Fibroblast of gingiva (primary cell): ENCODE measurements at regions not wholly inside any gene's neighbourhood (a gene's known extent, or its start where the extent isn't known, plus 50 kb on each side); places are given as distances from the start of the nearest gene placed in this dataset.
"Not testable (repeated sequence)": the region's sequence is repeated elsewhere in the genome, so short reads cannot be mapped to it uniquely, and the experiment has no call there.

ENCODE experiments used
- DNase-seq: peaks from one replicate; pipeline ENCODE4 v3.0.0-alpha.2; 2011; ENCODE audit warnings: low read depth

DNA sequence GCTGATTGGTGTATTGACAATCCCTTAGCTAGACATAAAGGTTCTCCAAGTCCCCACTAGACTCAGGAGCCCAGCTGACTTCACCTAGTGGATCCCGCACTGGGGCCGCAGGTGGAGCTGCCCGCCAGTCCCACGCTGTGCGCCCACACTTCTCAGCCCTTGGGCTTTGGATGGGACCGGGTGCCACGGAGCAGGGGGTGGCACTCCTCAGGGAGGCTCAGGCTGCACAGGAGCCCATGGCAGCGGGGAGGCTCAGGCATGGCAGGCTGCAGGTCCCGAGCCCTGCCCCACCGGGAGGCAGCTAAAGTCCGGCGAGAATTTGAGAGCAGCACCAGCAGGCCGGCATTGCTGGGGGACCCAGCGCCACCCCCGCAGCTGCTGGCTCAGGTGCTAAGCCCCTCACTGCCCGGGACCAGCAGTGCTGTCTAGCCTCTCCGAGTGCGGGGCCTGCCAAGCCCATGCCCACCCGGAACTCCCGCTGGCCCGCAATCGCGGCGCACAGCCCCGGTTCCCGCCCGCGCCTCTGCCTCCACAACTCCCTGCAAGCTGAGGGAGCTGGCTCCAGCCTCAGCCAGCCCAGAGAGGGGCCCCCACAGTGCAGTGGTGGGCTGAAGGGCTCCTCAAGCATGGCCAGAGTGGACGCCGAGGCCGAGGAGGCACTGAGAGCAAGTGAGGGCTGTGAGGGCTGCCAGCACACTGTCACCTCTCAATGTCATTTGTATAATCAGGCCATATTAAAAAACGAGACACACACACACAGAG is 437.2 kb downstream of the CSNK1G3 start:
- no peak for DNase-seq

- no peak for DNase-seq
Measured at GRCh38 chr5:123947797-123948196, 435.8 kb downstream of the CSNK1G3 start.

- no peak for DNase-seq
Measured at GRCh38 chr5:123945548-123945947, 433.6 kb downstream of the CSNK1G3 start.

- no peak for DNase-seq
Measured at GRCh38 chr5:123943151-123943550, 431.2 kb downstream of the CSNK1G3 start.

- no peak for DNase-seq
Measured at GRCh38 chr5:123940416-123940815, 428.4 kb downstream of the CSNK1G3 start.

DNA sequence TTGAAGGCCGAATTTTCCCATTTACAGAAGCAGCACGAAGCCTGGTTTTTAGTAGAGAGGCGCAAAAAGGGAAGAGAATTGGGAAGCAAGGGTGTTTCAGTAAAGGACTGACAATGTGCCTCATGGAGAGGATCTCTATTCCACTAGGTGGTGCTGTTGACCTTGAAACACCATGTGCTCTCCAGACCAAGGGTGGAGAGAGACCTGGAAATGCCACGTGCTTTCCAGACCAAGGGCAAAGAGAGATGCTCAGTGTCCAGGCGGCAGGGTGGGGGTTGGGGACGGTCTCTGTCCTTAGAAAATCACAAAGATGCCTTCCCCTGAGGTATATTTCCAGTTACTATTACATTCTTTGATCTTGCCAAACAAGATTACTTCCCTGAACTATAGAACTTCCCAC is 425.3 kb downstream of the CSNK1G3 start:
- DNase-seq: peak; percentile 51

DNA sequence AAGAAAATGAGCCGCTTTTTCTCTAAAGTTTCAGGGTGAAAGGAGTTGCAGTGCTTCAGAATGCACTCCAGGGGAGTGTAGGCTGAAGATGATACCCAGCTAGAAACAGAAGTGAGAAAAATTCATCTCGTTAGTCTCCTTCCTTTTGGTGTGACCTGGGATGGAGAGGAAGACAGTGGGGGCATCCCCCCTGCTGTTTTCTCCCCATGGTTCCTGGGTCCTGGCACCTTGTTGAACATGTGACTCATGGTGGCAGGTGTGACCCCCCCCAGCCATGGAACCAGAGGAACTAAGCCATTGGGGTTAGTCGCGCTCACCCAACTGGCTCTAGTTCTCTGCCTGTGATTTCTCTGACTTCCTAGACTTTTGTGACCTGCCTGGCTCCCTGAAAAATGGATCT is 424.6 kb downstream of the CSNK1G3 start:
- DNase-seq: no peak

DNA sequence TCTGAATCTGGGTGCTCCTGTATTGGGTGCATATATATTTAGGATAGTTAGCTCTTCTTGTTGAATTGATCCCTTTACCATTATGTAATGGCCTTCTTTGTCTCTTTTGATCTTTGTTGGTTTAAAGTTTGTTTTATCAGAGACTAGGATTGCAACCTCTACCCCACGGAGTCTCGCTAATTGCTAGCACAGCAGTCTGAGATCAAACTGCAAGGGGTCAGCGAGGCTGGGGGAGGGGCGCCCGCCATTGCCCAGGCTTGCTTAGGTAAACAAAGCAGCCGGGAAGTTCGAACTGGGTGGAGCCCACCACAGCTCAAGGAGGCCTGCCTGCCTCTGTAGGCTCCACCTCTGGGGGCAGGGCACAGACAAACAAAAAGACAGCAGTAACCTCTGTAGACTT is 421.8 kb downstream of the CSNK1G3 start:
- not testable (repeated sequence) for DNase-seq

DNA sequence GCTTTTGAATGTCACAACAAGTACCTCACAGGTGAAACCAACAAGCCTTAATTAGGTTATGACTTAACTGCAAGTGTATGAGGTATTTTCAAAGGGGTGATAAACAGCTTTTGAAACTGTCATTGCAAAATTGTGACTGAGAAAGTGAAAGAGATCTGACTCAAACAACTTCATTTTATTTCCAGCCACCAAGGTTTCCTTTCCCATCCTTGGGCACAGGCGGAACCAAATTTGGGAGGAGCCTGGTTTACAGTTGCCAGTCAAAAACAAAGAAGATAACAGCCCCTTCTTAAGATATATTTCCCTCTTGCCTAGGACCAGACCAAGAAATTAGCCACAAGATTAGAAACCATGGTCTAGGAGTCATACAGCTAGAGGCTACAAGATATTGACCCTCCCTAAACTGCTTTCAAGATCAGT is 417.1 kb downstream of the CSNK1G3 start:
- DNase-seq: no peak

DNA sequence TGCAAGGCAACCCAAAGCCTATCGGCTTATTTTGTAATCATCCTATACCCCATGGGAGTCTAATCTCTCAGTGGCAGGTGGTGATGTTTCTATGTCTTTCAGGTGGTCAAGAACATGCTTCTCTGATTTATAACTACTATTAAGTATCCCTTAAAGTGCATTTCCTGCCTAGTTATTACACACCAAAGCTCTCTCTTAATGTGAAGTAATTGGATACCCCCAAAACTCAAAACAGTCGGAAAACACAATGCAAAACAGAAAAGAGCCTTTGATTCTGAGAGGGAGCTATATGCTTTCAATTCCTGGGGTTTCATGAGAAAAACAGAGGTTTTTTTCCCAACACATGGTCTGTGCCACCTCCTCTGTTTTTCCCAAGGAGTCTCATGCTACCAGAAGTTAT is 416.4 kb downstream of the CSNK1G3 start:
- DNase-seq: no peak

DNA sequence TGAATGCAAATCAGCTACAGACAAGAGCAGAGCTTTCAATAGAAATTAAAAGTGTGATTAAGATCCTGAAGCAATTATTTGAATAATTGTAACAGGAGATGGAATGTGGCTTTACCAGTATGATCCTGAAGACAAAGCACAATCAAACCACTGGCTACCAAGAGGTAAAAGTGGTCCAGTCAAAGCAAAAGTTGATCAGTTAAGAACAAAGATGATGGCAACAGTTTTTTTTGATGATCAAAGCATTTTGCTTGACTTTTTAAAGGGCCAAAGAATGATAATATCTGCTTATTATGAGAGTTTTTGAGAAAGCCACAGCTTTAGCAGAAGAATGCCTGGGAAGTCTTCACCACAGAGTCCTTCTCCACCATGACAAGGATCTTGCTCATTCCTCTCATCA is 409.2 kb downstream of the CSNK1G3 start:
- DNase-seq: no peak

DNA sequence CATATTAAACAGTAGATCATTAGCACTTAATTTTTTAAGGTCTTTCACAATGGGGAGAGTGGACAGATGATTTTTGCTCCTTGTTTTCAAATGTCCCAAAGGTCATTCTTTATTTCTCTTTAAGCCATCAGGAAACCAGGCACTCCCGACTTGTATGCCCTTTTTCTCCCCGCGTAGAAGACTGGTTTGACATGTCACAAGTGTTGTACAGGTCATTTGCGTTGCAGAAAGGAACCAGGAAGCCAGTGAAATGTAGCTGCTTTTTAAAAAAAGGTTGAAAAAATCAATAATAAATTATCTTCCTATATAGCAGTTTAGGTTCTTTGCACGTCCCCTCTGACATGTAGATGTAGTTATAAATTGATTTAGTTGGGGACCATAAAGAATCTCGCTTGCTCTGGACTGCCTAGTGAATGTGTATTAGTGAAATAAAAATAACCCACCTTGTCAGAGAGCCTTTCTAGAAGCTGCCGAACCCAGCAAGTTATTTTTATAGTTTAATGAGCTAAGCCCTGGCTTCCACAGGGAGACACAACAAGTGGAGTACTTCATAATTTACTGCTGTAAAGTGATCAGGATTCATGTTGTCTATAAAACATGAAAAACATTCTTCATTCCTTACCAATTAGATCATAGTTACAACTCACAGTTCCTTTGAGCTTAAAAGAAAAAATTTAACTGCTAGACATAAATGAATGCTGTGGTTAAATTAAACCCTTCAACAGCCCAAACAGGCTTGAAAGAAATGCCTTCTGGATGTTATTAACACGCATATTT is 404.6 kb downstream of the CSNK1G3 start:
- DNase-seq: peak; percentile 73

DNA sequence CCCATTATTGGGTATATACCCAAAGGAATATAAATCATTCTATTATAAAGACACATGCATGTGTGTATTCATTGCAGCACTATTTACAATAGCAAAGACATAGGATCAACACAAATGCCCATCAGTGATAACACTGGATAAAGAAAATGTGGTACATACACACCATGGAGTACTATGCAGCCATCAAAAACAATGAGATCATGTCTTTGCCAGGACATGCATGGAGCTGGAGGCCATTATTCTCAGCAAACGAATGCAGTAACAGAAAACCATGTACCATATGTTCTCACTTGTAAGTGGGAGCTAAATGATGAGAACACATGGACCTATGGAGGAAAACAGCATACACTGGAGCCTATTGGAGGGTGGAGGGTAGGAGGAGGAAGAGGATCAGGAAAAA is 402.4 kb downstream of the CSNK1G3 start:
- DNase-seq: no peak

- DNase-seq: no peak
Measured at GRCh38 chr5:123907349-123907748, 395.4 kb downstream of the CSNK1G3 start.

GRCh38 chr5:123906698-123907295 is 394.8 kb downstream of the CSNK1G3 start:
- DNase-seq: no peak

DNA sequence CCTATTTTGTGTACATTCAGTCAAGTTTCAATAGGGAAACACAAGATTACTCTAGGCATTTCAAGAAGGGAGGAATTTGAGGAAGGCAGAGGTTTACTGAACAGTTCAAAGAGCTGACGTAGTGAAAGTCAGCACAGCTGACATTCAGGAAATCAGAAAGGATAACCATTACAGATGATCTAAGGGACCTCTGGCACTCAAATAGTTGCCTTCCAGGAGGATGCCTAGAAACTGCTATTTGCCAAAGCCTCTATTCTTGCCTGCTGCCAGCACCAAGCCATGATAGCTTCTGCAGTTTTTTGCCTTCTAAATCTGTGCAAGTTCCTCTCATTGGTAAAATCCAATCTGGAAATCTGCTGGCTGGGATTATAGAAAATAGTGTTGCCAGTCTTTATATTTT is 373.1 kb downstream of the CSNK1G3 start:
- DNase-seq: no peak

GRCh38 chr5:123882965-123883345 is 371.0 kb downstream of the CSNK1G3 start:
- no peak for DNase-seq

- DNase-seq: no peak
Measured at GRCh38 chr5:123882319-123882964, 370.5 kb downstream of the CSNK1G3 start.

- DNase-seq: peak; percentile 56
Measured at GRCh38 chr5:123881759-123882244, 369.8 kb downstream of the CSNK1G3 start.

DNA sequence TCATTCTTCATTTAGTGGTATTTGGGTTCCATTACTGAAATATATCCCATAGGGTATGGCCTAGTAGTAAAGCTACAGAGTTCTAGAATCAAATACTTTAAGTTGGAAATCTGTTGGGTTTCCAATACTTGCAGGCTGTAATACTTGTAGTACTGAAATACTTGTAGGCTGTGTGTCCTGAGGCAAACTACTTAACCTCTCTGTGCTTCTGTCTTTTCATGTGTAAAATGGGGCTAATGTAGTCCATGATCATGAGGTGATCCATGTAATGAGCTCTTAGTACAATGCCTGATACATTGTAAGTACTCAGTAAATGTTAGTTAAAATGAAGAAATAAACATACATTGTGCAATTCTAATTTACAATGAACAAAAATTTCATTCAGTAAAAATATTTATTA is 368.9 kb downstream of the CSNK1G3 start:
- no peak for DNase-seq

DNA sequence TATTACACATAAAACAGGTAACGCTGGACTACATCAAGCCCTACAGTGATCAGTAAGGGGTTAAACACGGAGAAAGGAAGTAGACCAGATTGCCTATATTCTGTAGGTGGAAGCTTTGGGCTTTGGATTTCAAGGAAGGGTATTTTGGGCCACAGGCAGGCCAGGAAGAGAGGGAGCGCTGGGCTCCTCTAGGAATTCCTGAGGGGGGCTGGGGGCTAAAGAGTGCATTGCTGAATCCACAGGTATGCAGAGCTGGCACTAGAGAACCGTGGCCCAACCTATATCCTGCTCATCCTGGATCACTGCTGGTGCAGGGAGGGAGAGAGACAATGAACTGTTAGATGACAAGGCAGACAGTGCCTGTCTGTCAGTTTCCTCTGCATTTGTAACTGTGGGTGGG is 367.1 kb downstream of the CSNK1G3 start:
- no peak for DNase-seq

GRCh38 chr5:123876276-123876790 is 364.4 kb downstream of the CSNK1G3 start:
- DNase-seq: no peak
